ENCODE measurements at regions not wholly inside any gene's neighbourhood (a gene's known extent, or its start where the extent isn't known, plus 50 kb on each side); places are given as distances from the start of the nearest gene placed in this dataset.

- TF ChIP-seq CTCF (IDR thresholded peaks at IDR 0.05) (no peak), POLR2AphosphoS5 (IDR thresholded peaks at IDR 0.05) (no peak)
Measured at GRCh38 chr10:62561151-62561550, 187.0 kb downstream of the ZNF365 start.

Data from breast epithelium (tissue), 3 donors.